Ishikawa (cell line): ENCODE measurements at regions not wholly inside any gene's neighbourhood (a gene's known extent, or its start where the extent isn't known, plus 50 kb on each side); places are given as distances from the start of the nearest gene placed in this dataset.

Experiments
- RAD21 ChIP-seq: IDR thresholded peaks from 2 replicates; pipeline ENCODE4 v1.6.1; 2012; ENCODE audit warnings: low read depth
- TAF1 ChIP-seq: IDR thresholded peaks from 2 replicates; pipeline ENCODE4 v1.6.1; 2012; ENCODE audit warnings: low read depth, mild to moderate bottlenecking
- TF ChIP-seq, protein P1 (sequence below): IDR thresholded peaks from 2 replicates; pipeline ENCODE4 v1.6.1; 2012; ENCODE audit warnings: low read depth, mild to moderate bottlenecking

DNA sequence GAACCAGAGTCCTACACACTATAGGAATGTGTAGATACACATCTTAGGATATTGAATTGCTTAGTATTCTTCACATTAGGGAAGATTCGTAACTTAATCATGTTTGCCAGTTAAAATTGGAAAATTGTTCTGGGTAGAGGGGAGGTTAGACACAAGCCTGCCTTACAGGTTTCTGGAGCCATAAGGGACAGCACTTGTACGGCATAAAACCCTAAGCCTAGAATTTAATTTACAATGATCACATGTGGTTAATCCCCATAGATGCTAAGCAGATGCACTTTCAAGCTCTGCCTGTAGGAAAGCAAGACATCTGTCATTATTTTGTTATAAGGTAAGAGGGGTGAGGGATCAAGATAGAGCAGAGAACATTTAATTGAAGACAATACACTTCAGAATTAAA lies 820.7 kb downstream of the NCAM2 start:
- TF ChIP-seq RAD21 = no peak
- TF ChIP-seq TAF1 = no peak
- TF ChIP-seq, protein P1, sequence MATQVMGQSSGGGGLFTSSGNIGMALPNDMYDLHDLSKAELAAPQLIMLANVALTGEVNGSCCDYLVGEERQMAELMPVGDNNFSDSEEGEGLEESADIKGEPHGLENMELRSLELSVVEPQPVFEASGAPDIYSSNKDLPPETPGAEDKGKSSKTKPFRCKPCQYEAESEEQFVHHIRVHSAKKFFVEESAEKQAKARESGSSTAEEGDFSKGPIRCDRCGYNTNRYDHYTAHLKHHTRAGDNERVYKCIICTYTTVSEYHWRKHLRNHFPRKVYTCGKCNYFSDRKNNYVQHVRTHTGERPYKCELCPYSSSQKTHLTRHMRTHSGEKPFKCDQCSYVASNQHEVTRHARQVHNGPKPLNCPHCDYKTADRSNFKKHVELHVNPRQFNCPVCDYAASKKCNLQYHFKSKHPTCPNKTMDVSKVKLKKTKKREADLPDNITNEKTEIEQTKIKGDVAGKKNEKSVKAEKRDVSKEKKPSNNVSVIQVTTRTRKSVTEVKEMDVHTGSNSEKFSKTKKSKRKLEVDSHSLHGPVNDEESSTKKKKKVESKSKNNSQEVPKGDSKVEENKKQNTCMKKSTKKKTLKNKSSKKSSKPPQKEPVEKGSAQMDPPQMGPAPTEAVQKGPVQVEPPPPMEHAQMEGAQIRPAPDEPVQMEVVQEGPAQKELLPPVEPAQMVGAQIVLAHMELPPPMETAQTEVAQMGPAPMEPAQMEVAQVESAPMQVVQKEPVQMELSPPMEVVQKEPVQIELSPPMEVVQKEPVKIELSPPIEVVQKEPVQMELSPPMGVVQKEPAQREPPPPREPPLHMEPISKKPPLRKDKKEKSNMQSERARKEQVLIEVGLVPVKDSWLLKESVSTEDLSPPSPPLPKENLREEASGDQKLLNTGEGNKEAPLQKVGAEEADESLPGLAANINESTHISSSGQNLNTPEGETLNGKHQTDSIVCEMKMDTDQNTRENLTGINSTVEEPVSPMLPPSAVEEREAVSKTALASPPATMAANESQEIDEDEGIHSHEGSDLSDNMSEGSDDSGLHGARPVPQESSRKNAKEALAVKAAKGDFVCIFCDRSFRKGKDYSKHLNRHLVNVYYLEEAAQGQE = no peak
